Activated gamma-delta T cell treated with Interleukin-2 at 50 U/mL for 16 hours (primary cell): ENCODE measurements at regions not wholly inside any gene's neighbourhood (a gene's known extent, or its start where the extent isn't known, plus 50 kb on each side); places are given as distances from the start of the nearest gene placed in this dataset.

Experiments
- DNase-seq: peaks from one replicate; pipeline ENCODE4 v3.0.0-alpha.2; 2020

GRCh38 chr18:24678107-24678506, 217.7 kb downstream of the HRH4 start:
- DNase-seq, result no peak

- no peak for DNase-seq
These were observed 218.2 kb downstream of the HRH4 start for GRCh38 chr18:24678626-24679025.

- DNase-seq, result no peak
These were observed 218.6 kb downstream of the HRH4 start for GRCh38 chr18:24679062-24679461.

GRCh38 chr18:24683925-24684324, 223.5 kb downstream of the HRH4 start:
- DNase-seq, result no peak

GRCh38 chr18:24685254-24685959, 225.0 kb downstream of the HRH4 start:
- no peak for DNase-seq

GRCh38 chr18:24695168-24695567, 234.7 kb downstream of the HRH4 start:
- DNase-seq, result no peak

GRCh38 chr18:24702001-24702515, 241.6 kb downstream of the HRH4 start:
- DNase-seq, result no peak

GRCh38 chr18:24703316-24703715, 242.9 kb downstream of the HRH4 start:
- no peak for DNase-seq

GRCh38 chr18:24704946-24705630, 244.7 kb downstream of the HRH4 start:
- no peak for DNase-seq

GRCh38 chr18:24710474-24710873, 250.0 kb downstream of the HRH4 start:
- no peak for DNase-seq

GRCh38 chr18:24719791-24720190, 259.4 kb downstream of the HRH4 start:
- DNase-seq, result no peak

- no peak for DNase-seq
These were observed 261.0 kb downstream of the HRH4 start for GRCh38 chr18:24721388-24721787.

GRCh38 chr18:24725644-24726415, 265.4 kb downstream of the HRH4 start:
- no peak for DNase-seq

- peak; percentile 48 for DNase-seq
These were observed 266.5 kb downstream of the HRH4 start for GRCh38 chr18:24726727-24727492.

GRCh38 chr18:24727685-24728084, 267.2 kb downstream of the HRH4 start:
- no peak for DNase-seq

GRCh38 chr18:24731158-24731557, 270.7 kb downstream of the HRH4 start:
- DNase-seq, result no peak

GRCh38 chr18:24731981-24732380, 271.5 kb downstream of the HRH4 start:
- DNase-seq, result no peak

- no peak for DNase-seq
These were observed 273.6 kb downstream of the HRH4 start for GRCh38 chr18:24734058-24734457.

GRCh38 chr18:24735624-24736231, 275.3 kb downstream of the HRH4 start:
- no peak for DNase-seq

GRCh38 chr18:24736662-24737330, 276.4 kb downstream of the HRH4 start:
- no peak for DNase-seq

- no peak for DNase-seq
These were observed 280.4 kb downstream of the HRH4 start for GRCh38 chr18:24740829-24741228.

- no peak for DNase-seq
These were observed 280.9 kb downstream of the HRH4 start for GRCh38 chr18:24741321-24741720.
